D341Med (cell line): ENCODE measurements at regions not wholly inside any gene's neighbourhood (a gene's known extent, or its start where the extent isn't known, plus 50 kb on each side); places are given as distances from the start of the nearest gene placed in this dataset.
"Not testable (repeated sequence)": the region's sequence is repeated elsewhere in the genome, so short reads cannot be mapped to it uniquely, and the experiment has no call there.

Experiments used
- DNase-seq: peaks from one replicate; pipeline ENCODE4 v3.0.0; 2012; ENCODE audit warnings: low spot score

DNA sequence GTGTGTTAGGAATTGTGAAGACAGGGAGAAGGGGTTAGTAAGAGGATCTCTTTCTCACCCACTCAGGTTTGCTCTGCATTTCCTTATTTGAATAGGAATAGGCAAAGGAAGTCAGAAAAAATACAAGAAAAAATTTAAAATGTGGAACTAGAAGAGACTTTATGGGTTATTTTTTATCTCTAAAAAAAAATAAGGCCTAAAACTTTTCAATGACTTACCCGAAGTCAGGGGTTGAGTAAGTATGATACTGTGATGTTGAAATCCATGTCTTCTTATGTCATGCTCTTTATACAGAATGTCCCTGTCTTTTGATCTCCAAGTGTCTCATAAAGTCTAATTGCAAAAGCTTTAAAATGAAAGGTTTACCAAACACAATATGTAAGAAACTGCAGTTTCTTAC lies 148.3 kb upstream of the PIK3R1 start:
- no peak for DNase-seq

- DNase-seq: no peak
Measured at GRCh38 chr5:68066277-68066955, 149.1 kb upstream of the PIK3R1 start.

DNA sequence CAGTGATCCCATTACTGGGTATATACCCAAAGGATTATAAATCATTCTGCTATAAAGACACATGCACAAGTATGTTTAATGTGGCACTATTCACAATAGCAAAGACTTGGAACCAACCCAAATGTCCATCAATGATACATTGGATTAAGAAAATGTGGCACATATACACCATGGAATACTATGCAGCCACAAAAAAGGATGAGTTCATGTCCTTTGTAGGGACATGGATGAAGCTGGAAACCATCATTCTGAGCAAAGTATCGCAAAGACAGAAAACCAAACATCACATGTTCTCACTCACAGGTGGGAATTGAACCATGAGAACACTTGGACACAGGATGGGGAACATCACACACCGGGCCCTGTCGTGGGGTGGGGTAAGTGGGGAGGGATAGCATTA lies 150.2 kb upstream of the PIK3R1 start:
- DNase-seq: not testable (repeated sequence)

DNA sequence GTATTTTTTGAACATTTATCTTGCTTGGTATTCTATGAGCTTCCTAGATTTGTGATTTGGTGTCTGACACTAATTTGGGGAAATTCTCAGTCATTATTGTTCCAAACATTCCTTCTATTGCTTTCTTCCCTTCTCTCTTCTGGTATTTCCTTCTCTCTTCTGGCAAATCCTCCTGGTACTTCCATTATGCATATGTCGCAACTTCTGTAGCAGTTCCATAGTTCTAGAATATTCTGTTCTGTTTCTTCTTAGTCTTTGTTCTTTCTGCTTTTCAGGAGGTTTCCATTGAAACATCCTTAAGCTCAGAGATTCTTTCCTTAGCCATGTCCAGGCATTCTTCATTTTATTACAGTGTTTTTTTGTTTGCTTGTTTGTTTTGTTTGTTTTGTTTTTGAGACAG lies 155.2 kb upstream of the PIK3R1 start:
- DNase-seq: no peak

DNA sequence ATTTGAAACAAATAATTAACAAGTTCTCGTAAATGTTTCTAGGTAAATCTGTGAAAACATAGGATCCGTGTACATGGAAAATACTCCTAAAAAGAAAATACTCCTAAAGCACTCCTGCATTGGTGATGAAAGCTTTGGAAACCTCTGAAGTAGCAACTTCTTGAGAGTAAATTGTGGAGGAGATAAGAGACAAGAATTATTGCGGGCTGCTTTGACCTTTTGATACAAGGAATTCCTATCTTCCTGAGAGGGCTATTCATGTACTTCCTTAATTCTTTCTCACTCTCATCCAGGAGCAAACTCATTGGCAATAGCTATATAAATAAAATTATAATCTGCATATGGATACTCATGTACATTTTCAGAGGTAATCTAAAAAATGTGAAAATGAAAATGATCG lies 158.4 kb upstream of the PIK3R1 start:
- no peak for DNase-seq

DNA sequence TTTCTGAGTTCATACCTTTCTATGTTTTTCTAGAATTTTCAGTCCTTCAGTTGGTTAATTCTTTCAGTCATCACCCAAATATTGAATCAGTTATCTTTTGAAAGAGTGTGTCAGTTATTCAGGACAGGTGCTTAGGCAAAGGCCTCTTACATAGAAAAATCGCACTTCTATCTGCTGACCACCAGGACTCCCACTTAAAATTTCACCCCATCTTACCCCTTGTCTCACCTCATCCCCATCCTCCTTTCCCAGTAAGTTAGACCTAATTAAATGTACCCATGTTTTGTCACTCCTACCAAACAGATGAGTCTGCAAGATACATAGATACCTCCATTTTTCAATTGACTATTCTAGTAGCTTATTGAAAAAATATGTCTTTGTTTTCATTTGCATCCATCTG lies 159.9 kb upstream of the PIK3R1 start:
- DNase-seq: no peak

DNA sequence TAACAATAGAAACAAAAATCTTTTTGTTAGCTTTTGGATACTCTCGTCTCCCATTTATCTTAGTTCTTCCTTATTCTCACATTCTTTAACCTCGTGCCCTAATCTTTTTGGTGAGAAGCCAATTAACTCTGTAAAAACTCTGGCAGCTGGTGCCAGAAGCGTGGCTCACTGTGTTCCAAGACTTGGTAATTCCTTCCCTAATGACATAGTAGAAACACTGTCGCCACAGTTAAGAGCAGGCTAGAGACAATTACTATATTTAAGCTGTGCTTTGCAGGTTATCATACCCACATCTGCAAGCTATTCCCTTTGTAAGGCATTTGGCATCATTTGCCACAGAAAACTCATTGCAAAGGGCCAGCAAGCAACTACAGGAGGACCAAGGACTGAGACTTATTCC lies 160.9 kb upstream of the PIK3R1 start:
- DNase-seq: no peak

- DNase-seq: no peak
Measured at GRCh38 chr5:68053202-68053601, 162.4 kb upstream of the PIK3R1 start.

DNA sequence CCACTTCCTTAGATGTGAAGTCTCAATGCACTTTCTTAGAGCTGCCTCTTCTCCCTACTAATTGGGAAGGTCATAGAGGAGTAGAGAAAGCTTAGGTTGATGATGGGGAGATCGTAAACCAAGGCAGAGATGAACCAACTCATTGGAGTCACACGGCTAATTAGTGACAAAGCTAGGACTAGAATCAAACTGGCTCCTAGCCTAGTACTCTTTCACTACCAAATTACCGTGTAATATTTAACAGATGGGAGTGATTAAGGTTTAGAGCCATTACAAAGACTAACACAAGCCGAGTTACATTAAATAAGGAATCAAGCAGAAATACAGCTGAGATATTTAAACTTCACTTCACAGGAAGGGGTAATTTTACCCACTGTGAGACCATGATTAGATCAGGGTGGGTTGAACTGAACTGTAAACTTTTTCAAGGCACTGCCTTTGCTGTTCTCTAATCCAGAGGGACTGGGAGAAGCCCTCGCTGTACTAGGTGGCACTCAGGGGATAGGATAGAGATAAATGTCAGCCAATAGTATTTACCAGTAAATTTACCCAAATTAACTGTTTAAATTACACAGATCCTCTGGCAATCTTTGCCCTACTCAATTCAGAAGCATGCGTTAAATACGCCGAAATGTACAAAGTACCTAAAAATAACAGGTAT lies 166.4 kb upstream of the PIK3R1 start:
- no peak for DNase-seq

DNA sequence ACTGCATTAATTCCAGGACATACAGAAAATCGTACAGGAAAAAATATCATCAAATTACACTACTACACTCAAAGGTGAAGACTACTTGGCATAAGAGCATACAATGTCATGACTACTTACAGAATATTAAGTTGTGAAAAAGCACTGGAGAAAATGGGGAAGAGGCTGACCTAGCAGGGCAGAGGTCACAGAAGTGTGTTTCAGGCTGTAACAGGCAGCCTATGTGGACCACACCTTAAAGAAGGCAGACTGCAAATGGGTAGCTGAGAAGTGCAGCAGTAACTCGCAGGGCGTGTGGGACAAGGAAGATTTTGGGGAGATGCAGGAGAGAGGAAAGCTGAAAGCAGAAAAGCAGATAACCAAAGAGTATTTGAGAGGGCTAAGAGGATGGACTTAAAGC lies 167.0 kb upstream of the PIK3R1 start:
- no peak for DNase-seq

DNA sequence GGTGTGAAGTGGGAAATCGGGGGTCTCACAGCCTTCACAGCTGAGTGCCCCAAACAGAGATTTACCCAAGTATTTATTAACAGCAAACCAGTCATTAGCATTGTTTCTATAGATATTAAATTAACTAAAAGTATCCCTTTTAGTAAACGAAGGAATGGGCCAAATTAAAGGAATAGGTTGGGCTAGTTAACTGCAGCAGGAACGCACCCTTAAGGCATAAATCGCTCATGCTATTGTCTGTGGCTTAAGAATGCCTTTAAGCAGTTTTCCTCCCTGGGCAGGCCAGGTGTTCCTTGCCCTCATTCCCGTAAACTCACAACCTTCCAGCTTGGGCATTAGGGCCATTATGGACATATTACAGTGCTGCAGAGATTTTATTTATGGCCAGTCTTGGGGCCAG lies 167.5 kb upstream of the PIK3R1 start:
- not testable (repeated sequence) for DNase-seq

GRCh38 chr5:68047035-68047434 lies 168.5 kb upstream of the PIK3R1 start:
- DNase-seq: no peak

- DNase-seq: no peak
Measured at GRCh38 chr5:68046445-68046844, 169.1 kb upstream of the PIK3R1 start.

DNA sequence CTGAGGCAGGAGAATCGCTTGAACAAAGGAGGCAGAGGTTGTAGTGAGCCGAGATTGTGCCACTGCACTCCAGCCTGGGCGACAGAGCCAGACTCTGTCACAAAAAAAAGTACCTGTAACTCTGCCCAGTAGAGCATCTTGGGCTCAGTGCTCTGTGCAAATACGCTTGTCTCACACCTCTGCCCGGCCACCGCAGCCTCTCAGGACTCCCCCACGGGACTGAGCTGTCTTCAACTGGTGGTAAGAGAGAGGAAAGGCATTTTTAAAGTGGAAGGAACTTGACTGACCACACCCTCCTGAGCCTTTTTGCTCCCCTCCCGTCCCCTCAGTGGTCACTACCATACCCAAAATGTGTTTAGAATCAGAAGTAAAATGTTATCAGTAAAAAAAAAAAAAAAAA lies 174.3 kb upstream of the PIK3R1 start:
- no peak for DNase-seq

DNA sequence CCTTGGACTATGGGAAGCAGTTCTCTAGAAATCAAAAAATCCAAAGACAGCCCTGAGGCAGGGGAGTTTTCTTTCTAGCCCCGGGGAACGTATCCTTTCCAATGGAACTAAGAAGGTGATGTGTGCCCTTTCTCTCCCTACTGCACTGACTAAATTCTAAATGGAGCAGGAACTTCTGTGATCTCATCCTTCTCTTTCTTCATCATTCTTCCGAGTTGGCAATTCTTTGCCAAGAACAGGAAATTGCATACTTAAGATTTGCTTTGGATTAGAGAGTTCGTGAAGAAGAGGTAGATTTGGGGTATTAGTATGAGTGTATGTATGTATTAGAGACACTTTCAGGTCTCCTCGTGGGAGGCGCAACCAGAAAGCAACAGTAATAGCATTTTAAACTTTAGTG lies 178.0 kb upstream of the PIK3R1 start:
- no peak for DNase-seq

- DNase-seq: no peak
Measured at GRCh38 chr5:68033961-68034571, 181.5 kb upstream of the PIK3R1 start.

DNA sequence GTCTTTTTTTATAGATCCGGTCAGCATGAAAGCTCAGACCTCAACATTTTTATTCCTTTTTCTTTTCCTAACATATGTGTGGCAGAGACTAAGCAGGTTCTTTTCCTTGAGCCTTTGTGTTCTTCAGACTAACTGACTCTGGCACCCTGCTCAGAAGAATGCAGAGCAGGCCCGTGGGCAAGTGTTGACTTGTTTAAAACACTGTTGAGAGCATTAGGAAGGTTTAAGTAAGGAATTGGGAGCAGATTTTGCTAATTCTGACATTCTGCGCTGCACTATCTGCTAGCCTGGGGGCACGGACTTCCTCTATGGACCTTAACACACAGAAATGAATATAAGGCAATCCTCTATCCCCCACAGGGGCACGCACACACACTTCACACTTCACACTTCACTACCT lies 182.5 kb upstream of the PIK3R1 start:
- no peak for DNase-seq

GRCh38 chr5:68032216-68032762 lies 183.3 kb upstream of the PIK3R1 start:
- DNase-seq: no peak

DNA sequence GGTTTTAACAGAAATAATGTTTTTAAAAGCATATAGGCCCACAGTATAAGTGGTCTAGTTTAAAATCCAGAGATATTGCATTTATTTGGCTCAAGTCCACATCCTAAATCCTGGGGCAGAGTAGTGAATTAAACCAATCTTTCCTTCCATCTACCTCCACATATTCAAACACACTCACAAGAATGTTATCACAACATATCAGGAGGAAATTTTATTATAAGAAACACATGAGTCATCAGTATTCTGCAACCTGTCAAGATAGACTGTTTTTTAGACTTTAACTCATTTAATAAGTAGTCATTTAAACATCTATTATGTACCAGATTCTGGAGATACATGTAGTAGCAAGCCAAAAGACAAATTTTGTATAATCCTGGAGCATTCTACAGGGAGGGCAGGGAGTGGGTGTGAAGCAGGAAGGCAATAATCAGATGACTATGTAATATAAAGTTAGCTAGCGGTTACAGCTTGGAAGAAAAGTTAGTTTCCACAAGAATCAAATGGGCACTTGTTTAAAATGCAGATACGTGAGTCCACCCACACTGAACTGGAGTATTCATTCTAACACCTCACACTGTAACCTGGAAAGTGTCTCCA lies 187.3 kb upstream of the PIK3R1 start:
- DNase-seq: no peak

GRCh38 chr5:68027519-68027918 lies 188.0 kb upstream of the PIK3R1 start:
- DNase-seq: no peak

DNA sequence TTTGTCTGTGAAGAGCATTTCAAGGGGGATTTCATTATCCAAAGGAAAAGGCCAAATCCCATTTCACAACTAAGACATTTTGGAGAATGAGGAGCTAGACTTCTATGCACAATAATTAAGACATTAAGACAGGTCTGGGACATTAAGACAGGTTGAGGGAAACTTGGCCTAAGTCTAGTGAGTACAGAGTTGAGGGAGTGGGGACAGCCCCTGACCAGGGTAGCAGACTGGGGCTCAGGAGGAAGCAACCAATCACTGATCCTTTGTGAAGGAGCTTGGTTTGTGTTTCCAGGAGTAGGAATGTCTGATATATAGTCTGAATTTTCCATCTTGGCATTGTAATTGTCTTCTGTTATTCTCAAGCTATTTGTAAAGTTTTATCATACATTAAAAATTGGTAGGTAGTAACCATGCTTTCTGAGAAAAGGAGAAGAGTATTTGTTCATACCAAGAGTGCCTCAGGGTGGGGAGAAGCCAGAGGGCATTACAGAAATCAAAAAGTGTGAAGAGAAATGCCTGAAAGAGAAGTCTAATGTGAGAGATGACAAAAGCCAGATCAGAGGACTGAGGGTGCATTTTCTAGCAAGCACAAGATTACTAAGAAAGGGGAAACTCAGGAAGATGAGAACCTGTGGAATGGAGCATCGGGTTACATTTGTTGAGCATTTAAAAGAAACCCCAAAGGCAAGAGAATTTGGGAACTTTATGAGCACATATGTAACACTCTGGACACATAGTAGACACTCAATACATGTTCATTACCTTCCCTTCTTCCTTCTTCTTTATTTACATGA lies 189.3 kb upstream of the PIK3R1 start:
- DNase-seq: no peak

- DNase-seq: no peak
Measured at GRCh38 chr5:68024426-68024825, 191.1 kb upstream of the PIK3R1 start.
